HFF-Myc (cell line): ENCODE measurements at regions not wholly inside any gene's neighbourhood (a gene's known extent, or its start where the extent isn't known, plus 50 kb on each side); places are given as distances from the start of the nearest gene placed in this dataset.

Experiments
- DNase-seq: peaks from one replicate; pipeline ENCODE4 v3.0.0-alpha.2; 2011; ENCODE audit warnings: low read depth; ENCODE audit errors: extremely low read depth
- H3K4me3 ChIP-seq: replicated peaks from 2 replicates; pipeline ENCODE4 v1.5.1; 2011; ENCODE audit warnings: low read depth, mild to moderate bottlenecking, control low read depth, low read length
- CTCF ChIP-seq: IDR thresholded peaks from 2 replicates; pipeline ENCODE4 v1.5.1; 2012; ENCODE audit warnings: mild to moderate bottlenecking, low read depth, low read length, control low read depth; ENCODE audit errors: missing control alignments

- H3K4me3 ChIP-seq = no peak overlapping the region
- TF ChIP-seq CTCF = no peak
Measured at GRCh38 chr18:57991552-57991951, 52.5 kb upstream of the NEDD4L start.

GRCh38 chr18:57989536-57989935 is 54.5 kb upstream of the NEDD4L start:
- no peak for TF ChIP-seq CTCF

More at GRCh38 chr18:57991552-57991951, 52.5 kb upstream of the NEDD4L start:
- DNase-seq = no peak

GRCh38 chr18:57984490-57985115 is 59.4 kb upstream of the NEDD4L start:
- H3K4me3 ChIP-seq = no peak overlapping the region
- TF ChIP-seq CTCF = no peak
- no peak for DNase-seq

More at GRCh38 chr18:57989536-57989935, 54.5 kb upstream of the NEDD4L start:
- no peak overlapping the region for H3K4me3 ChIP-seq
- DNase-seq = no peak

- H3K4me3 ChIP-seq = no peak overlapping the region
- TF ChIP-seq CTCF = no peak
Measured at GRCh38 chr18:57983965-57984364, 60.1 kb upstream of the NEDD4L start.

GRCh38 chr18:57983472-57983871 is 60.6 kb upstream of the NEDD4L start:
- TF ChIP-seq CTCF = no peak
- DNase-seq = no peak
- no peak overlapping the region for H3K4me3 ChIP-seq

More at GRCh38 chr18:57983965-57984364, 60.1 kb upstream of the NEDD4L start:
- DNase-seq = no peak

- H3K4me3 ChIP-seq = no peak overlapping the region
- no peak for DNase-seq
- TF ChIP-seq CTCF = no peak
Measured at GRCh38 chr18:57982372-57983021, 61.5 kb upstream of the NEDD4L start.
